Liver (tissue), 8 donors: ENCODE measurements at regions not wholly inside any gene's neighbourhood (a gene's known extent, or its start where the extent isn't known, plus 50 kb on each side); places are given as distances from the start of the nearest gene placed in this dataset.

Source experiments
- DNase-seq: peaks from one replicate; pipeline ENCODE4 v3.0.0-alpha.2; 2017; ENCODE audit warnings: low spot score
- H3K27ac ChIP-seq, 2 donors: one replicate each; pipeline ENCODE4 v1.7.0; 2013; ENCODE audit warnings: inconsistent platforms in 2 of 2, low read length in 2 of 2, control low read depth in 1 of 2, low read depth in 1 of 2, mild to moderate bottlenecking in 1 of 2
- H3K27me3 ChIP-seq, 4 donors: one replicate each; pipeline versions ENCODE4 v1.6.1 to v1.7.0; 2013; ENCODE audit warnings: low read length in 3 of 4, inconsistent platforms in 1 of 4, mild to moderate bottlenecking in 1 of 4, moderate library complexity in 1 of 4; ENCODE audit not compliant: control insufficient read depth in 4 of 4, insufficient read depth in 4 of 4
- H3K36me3 ChIP-seq, 4 donors: one replicate each; pipeline versions ENCODE4 v1.6.1 to v1.7.0; 2013; ENCODE audit warnings: low read length in 3 of 4, mild to moderate bottlenecking in 3 of 4, low read depth in 1 of 4, moderate library complexity in 1 of 4; ENCODE audit not compliant: control insufficient read depth in 4 of 4, insufficient read depth in 3 of 4
- H3K4me1 ChIP-seq, 4 donors: one replicate each; pipeline versions ENCODE4 v1.6.1 to v1.7.0; 2013; ENCODE audit warnings: low read length in 3 of 4, mild to moderate bottlenecking in 3 of 4, moderate library complexity in 1 of 4; ENCODE audit not compliant: control insufficient read depth in 4 of 4, insufficient read depth in 4 of 4
- H3K4me3 ChIP-seq, 3 donors: one replicate each; pipeline versions ENCODE4 v1.6.1 to v1.7.0; 2013; ENCODE audit warnings: low read length in 3 of 3, control low read depth in 1 of 3, low read depth in 1 of 3, mild to moderate bottlenecking in 1 of 3
- H3K9ac ChIP-seq, 2 donors: one replicate each; pipeline ENCODE4 v1.7.0; 2013; ENCODE audit warnings: low read length in 2 of 2, mild to moderate bottlenecking in 2 of 2, moderate library complexity in 2 of 2, control low read depth in 1 of 2, low read depth in 1 of 2
- H3K9me3 ChIP-seq, 4 donors: one replicate each; pipeline versions ENCODE4 v1.6.1 to v1.7.0; 2013; ENCODE audit warnings: low read length in 3 of 4; ENCODE audit not compliant: control insufficient read depth in 4 of 4
- EGR1 ChIP-seq, 2 donors: IDR thresholded peaks; 2 replicates each; pipeline ENCODE4 v1.6.1; 2016 to 2018; ENCODE audit warnings: antibody characterized with exemption in 2 of 2, low read depth in 2 of 2
- FOXA1 ChIP-seq: IDR thresholded peaks from 2 replicates; pipeline ENCODE4 v1.6.1; 2016; ENCODE audit warnings: antibody characterized with exemption
- FOXA2 ChIP-seq: IDR thresholded peaks from 2 replicates; pipeline ENCODE4 v1.6.1; 2016; ENCODE audit warnings: antibody characterized with exemption
- GABPA ChIP-seq, 2 donors: IDR thresholded peaks in 1 of 2; conservative IDR thresholded peaks in 1 of 2; 2 replicates each; pipeline ENCODE4 v1.6.1; 2016; ENCODE audit warnings: antibody characterized with exemption in 2 of 2, mild to moderate bottlenecking in 1 of 2, moderate library complexity in 1 of 2
- HNF4A ChIP-seq, 2 donors: conservative IDR thresholded peaks; 2 replicates each; pipeline ENCODE4 v1.6.1; 2016; ENCODE audit warnings: antibody characterized with exemption in 2 of 2, mild to moderate bottlenecking in 2 of 2
- HNF4G ChIP-seq: IDR thresholded peaks from 2 replicates; pipeline ENCODE4 v1.6.1; 2016; ENCODE audit warnings: antibody characterized with exemption
- JUND ChIP-seq, 2 donors: IDR thresholded peaks; 2 replicates each; pipeline ENCODE4 v1.6.1; 2016; ENCODE audit warnings: antibody characterized with exemption in 2 of 2
- NR2F2 ChIP-seq: IDR thresholded peaks from 2 replicates; pipeline ENCODE4 v1.6.1; 2016; ENCODE audit warnings: antibody characterized with exemption
- RAD21 ChIP-seq, 2 donors: IDR thresholded peaks; 2 replicates each; pipeline ENCODE4 v1.6.1; 2016; ENCODE audit warnings: antibody characterized with exemption in 2 of 2, mild to moderate bottlenecking in 2 of 2
- RXRA ChIP-seq, 2 donors: IDR thresholded peaks; 2 replicates each; pipeline ENCODE4 v1.6.1; 2017 to 2018; ENCODE audit warnings: antibody characterized with exemption in 2 of 2, mild to moderate bottlenecking in 1 of 2
- SP1 ChIP-seq: IDR thresholded peaks from 2 replicates; pipeline ENCODE4 v1.6.1; 2018; ENCODE audit warnings: antibody characterized with exemption, mild to moderate bottlenecking
- TAF1 ChIP-seq: conservative IDR thresholded peaks from 2 replicates; pipeline ENCODE4 v1.6.1; 2016; ENCODE audit warnings: antibody characterized with exemption, mild to moderate bottlenecking
- YY1 ChIP-seq: IDR thresholded peaks from 2 replicates; pipeline ENCODE4 v1.6.1; 2016; ENCODE audit warnings: antibody characterized with exemption, mild to moderate bottlenecking
- WGBS: extraction: QIAGEN DNeasy Blood & Tissue Kit; methylation state at CpG from one replicate; pipeline ENCODE4 v1.1.7; 2013; 5-methylcytosine and 5-hydroxymethylcytosine counted together
- TF ChIP-seq, protein P1 (sequence below): IDR thresholded peaks from 2 replicates; pipeline ENCODE4 v1.6.1; 2016; ENCODE audit warnings: antibody characterized with exemption, mild to moderate bottlenecking
- TF ChIP-seq, protein P2 (sequence below): fragments of 150-350 bp; IDR thresholded peaks from 2 replicates; pipeline ENCODE4 v1.5.1; 2017; ENCODE audit warnings: improper control_type of control experiment, low read depth, low read length; ENCODE audit not compliant: missing input control
- TF ChIP-seq, protein P3 (sequence below): IDR thresholded peaks from 2 replicates; pipeline ENCODE4 v1.6.1; 2016; ENCODE audit warnings: antibody characterized with exemption
- TF ChIP-seq, protein P4 (sequence below): IDR thresholded peaks from 2 replicates; pipeline ENCODE4 v1.6.1; 2016; ENCODE audit warnings: antibody characterized with exemption
- TF ChIP-seq, protein P5 (sequence below): IDR thresholded peaks from 2 replicates; pipeline ENCODE4 v1.6.1; 2016; ENCODE audit warnings: antibody characterized with exemption
- donor health status: healthy.
- donor health status: healthy.
- donor health status: healthy.
- donor health status: healthy.
- donor health status: healthy.

DNA sequence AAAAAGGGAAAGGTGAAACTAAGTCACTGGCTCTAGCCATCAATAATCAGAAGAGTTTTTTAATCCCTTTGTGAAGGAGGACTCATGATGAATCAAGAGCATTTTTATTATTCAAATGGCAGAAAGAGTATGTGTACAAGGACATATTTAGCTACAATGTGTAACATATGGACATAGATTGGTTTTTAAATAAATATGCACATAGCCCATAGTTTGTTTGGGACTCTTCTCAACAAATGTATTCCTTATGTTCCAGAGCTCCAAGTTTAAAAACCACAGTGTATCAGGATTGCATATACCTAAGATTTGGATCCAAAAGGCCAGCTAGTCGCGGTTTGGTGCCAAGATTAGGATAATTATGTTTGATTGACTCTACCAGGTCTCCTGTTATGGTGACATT lies 104.2 kb downstream of the C12orf50 start:
- Histone ChIP-seq H3K9me3 (no peaks in the 10 kb centered on the region), H3K27me3 (no peaks in the 10 kb centered on the region), H3K4me1 (no peaks in the 10 kb centered on the region), H3K4me3 (no peak overlapping the region), H3K27ac (no peak overlapping the region), H3K36me3 (no peaks in the 10 kb centered on the region), H3K9ac (no peak overlapping the region)
- no peak for DNase-seq
- TF ChIP-seq, protein P1, sequence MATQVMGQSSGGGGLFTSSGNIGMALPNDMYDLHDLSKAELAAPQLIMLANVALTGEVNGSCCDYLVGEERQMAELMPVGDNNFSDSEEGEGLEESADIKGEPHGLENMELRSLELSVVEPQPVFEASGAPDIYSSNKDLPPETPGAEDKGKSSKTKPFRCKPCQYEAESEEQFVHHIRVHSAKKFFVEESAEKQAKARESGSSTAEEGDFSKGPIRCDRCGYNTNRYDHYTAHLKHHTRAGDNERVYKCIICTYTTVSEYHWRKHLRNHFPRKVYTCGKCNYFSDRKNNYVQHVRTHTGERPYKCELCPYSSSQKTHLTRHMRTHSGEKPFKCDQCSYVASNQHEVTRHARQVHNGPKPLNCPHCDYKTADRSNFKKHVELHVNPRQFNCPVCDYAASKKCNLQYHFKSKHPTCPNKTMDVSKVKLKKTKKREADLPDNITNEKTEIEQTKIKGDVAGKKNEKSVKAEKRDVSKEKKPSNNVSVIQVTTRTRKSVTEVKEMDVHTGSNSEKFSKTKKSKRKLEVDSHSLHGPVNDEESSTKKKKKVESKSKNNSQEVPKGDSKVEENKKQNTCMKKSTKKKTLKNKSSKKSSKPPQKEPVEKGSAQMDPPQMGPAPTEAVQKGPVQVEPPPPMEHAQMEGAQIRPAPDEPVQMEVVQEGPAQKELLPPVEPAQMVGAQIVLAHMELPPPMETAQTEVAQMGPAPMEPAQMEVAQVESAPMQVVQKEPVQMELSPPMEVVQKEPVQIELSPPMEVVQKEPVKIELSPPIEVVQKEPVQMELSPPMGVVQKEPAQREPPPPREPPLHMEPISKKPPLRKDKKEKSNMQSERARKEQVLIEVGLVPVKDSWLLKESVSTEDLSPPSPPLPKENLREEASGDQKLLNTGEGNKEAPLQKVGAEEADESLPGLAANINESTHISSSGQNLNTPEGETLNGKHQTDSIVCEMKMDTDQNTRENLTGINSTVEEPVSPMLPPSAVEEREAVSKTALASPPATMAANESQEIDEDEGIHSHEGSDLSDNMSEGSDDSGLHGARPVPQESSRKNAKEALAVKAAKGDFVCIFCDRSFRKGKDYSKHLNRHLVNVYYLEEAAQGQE, result no peak
- TF ChIP-seq SP1 (no peak), RXRA (IDR thresholded peaks at IDR 0.05) (no peak), RAD21 (IDR thresholded peaks at IDR 0.05) (no peak), FOXA2 (no peak), EGR1 (IDR thresholded peaks at IDR 0.05; ENCODE audit: low read depth in 2 of 2) (no peak), HNF4G (no peak), GABPA (IDR thresholded peaks at IDR 0.05 in 1 of 2, conservative IDR thresholded peaks at IDR 0.05 in 1 of 2) (no peak), YY1 (no peak), NR2F2 (no peak), HNF4A (conservative IDR thresholded peaks at IDR 0.05) (no peak), FOXA1 (no peak), JUND (IDR thresholded peaks at IDR 0.05) (no peak), TAF1 (no peak)
- TF ChIP-seq, protein P2, sequence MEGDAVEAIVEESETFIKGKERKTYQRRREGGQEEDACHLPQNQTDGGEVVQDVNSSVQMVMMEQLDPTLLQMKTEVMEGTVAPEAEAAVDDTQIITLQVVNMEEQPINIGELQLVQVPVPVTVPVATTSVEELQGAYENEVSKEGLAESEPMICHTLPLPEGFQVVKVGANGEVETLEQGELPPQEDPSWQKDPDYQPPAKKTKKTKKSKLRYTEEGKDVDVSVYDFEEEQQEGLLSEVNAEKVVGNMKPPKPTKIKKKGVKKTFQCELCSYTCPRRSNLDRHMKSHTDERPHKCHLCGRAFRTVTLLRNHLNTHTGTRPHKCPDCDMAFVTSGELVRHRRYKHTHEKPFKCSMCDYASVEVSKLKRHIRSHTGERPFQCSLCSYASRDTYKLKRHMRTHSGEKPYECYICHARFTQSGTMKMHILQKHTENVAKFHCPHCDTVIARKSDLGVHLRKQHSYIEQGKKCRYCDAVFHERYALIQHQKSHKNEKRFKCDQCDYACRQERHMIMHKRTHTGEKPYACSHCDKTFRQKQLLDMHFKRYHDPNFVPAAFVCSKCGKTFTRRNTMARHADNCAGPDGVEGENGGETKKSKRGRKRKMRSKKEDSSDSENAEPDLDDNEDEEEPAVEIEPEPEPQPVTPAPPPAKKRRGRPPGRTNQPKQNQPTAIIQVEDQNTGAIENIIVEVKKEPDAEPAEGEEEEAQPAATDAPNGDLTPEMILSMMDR, result no peak
- TF ChIP-seq, protein P3, sequence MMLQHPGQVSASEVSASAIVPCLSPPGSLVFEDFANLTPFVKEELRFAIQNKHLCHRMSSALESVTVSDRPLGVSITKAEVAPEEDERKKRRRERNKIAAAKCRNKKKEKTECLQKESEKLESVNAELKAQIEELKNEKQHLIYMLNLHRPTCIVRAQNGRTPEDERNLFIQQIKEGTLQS, result no peak
- TF ChIP-seq, protein P4, sequence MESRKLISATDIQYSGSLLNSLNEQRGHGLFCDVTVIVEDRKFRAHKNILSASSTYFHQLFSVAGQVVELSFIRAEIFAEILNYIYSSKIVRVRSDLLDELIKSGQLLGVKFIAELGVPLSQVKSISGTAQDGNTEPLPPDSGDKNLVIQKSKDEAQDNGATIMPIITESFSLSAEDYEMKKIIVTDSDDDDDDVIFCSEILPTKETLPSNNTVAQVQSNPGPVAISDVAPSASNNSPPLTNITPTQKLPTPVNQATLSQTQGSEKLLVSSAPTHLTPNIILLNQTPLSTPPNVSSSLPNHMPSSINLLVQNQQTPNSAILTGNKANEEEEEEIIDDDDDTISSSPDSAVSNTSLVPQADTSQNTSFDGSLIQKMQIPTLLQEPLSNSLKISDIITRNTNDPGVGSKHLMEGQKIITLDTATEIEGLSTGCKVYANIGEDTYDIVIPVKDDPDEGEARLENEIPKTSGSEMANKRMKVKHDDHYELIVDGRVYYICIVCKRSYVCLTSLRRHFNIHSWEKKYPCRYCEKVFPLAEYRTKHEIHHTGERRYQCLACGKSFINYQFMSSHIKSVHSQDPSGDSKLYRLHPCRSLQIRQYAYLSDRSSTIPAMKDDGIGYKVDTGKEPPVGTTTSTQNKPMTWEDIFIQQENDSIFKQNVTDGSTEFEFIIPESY, result no peak
- TF ChIP-seq, protein P5, sequence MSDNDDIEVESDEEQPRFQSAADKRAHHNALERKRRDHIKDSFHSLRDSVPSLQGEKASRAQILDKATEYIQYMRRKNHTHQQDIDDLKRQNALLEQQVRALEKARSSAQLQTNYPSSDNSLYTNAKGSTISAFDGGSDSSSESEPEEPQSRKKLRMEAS, result no peak
- WGBS, result 77% methylated on average over 2 of the region's 2 CpGs

DNA sequence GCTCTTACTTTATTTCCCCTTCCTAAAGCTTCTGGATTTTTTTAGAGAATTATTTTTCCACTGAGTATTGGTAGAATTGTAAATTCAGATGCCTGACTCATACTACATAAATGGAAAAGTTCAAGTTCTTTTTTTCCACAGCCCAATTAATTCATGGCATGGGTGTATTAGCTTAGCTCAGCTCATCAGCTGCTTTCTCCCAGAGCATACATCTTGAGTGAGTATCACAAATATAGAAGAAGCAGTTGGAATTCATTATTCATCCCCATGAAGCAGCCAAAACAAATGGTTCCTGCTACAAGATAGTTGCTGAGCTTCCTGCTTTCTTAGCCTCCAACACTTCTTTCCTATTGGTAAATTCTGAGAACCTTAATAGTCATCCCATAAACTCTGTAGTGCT lies 105.1 kb downstream of the C12orf50 start:
- Histone ChIP-seq H3K27ac (no peak overlapping the region), H3K9ac (no peak overlapping the region), H3K4me3 (no peak overlapping the region), H3K9me3 (no peaks in the 10 kb centered on the region), H3K27me3 (no peaks in the 10 kb centered on the region), H3K4me1 (no peaks in the 10 kb centered on the region), H3K36me3 (no peaks in the 10 kb centered on the region)
- DNase-seq, result no peak
- TF ChIP-seq YY1 (no peak), RAD21 (IDR thresholded peaks at IDR 0.05) (no peak), SP1 (no peak), GABPA (IDR thresholded peaks at IDR 0.05 in 1 of 2, conservative IDR thresholded peaks at IDR 0.05 in 1 of 2) (no peak), HNF4G (no peak), TAF1 (no peak)
- TF ChIP-seq, protein P1, result no peak
- TF ChIP-seq, protein P5, result no peak
- TF ChIP-seq, protein P4, result no peak
